ENCODE measurements at regions not wholly inside any gene's neighbourhood (a gene's known extent, or its start where the extent isn't known, plus 50 kb on each side); places are given as distances from the start of the nearest gene placed in this dataset.
"Not testable (repeated sequence)": the region's sequence is repeated elsewhere in the genome, so short reads cannot be mapped to it uniquely, and the experiment has no call there.

GRCh38 chr18:75879196-75879595, 451.7 kb upstream of the SMIM21 start:
- no peak for DNase-seq (ENCODE audit: low read depth)
- no peak overlapping the region for H3K4me3 ChIP-seq (ENCODE audit: low read depth, low read length)

- no peak for DNase-seq (ENCODE audit: low read depth)
- H3K4me3 ChIP-seq (ENCODE audit: low read depth, low read length), result no peak overlapping the region
These were observed 448.1 kb upstream of the SMIM21 start for GRCh38 chr18:75875559-75875958.

DNA sequence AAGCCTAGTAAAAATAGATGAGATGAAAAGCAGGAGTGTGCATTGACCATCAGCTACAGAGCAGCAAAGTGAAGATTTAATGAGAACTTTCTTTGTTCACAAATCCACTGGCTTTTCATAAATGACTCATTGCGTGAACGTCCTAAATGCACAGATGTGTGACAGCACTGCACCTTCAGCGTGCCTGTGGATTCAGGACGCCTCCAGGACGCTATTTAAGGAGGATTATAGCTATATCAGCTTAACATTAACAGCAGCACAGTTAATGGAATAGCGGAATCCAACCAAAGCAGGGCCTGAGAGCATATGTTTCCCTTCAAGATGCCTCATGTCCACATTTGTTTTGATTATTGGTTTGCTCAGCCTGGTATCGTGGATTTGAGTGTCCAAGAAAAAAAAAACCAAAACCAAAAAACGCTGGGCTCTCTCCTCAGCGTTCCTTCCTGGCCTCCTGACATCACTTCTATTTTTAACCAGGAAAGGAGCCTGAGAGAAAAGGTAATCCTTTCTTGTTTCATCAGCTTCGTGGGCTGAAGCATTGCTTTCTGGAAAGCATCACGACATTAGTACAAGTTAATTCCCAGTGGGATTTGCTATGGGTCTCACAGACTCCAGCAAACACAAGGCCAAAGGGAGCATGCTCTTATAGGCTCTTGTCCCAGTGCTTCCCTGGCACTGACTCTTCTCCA, 447.0 kb upstream of the SMIM21 start:
- DNase-seq (ENCODE audit: low read depth), result no peak
- H3K4me3 ChIP-seq (ENCODE audit: low read depth, low read length), result no peak overlapping the region

- no peak for DNase-seq (ENCODE audit: low read depth)
- H3K4me3 ChIP-seq (ENCODE audit: low read depth, low read length), result no peak overlapping the region
These were observed 444.1 kb upstream of the SMIM21 start for GRCh38 chr18:75871596-75871995.

DNA sequence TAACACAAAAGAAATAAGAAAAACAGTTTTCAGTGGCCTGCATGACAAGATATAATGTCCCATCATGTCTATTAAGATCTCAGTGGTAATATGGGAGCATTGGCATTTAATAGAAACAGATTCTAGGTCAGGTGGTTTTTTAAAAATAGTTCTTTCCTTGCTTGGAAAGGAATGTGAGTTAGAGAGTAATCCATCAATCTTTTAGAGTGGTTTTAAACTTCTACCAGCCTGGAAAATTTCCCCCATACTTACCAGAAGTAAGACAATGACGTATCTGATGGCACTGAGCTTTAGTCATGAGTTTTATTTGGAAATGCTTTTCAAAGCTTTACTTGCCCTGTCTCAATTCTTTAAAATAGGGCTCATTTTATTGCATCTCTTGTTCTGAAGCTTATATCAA, 441.7 kb upstream of the SMIM21 start:
- no peak for DNase-seq (ENCODE audit: low read depth)
- no peak overlapping the region for H3K4me3 ChIP-seq (ENCODE audit: low read depth, low read length)

DNA sequence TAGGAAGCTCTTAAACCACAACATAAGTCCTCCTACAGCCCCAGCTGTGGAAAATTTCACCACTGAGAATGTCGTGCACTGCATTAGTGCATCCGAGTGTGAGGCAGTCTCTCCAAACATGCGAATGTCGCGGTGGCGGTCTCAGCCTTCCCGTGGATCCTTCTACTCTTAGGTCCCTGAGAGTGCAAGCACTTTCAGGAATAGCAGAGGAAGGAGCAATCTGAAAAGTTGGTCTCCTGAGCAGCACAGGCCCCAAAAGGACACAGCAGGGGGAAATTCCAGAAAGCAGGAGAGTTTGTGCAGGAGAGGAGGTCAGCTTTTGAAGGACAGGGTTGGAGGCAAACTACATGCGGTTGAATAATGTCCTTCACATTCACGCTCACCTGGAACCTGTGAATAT, 440.5 kb upstream of the SMIM21 start:
- DNase-seq (ENCODE audit: low read depth), result no peak
- H3K4me3 ChIP-seq (ENCODE audit: low read depth, low read length), result no peak overlapping the region

DNA sequence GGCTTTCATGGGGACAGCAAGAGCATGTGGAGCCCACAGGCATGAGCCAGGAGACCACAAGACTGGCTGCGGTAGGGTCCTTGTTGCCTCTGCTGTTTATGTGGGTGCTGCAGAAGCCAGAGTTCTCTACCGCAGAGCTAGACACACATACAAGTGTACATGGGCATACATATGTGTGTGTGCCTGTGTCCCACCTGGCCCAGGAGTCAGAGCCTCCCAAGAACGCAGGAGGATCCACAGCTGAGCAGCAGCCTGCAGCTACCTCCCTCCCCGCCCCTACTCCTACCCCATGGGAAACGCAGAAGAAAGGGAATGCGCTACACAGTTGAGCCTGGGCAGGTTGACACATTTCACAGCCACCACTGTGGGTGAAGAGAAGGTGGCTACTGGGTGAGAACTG, 438.1 kb upstream of the SMIM21 start:
- DNase-seq (ENCODE audit: low read depth), result no peak
- H3K4me3 ChIP-seq (ENCODE audit: low read depth, low read length), result no peak overlapping the region

DNA sequence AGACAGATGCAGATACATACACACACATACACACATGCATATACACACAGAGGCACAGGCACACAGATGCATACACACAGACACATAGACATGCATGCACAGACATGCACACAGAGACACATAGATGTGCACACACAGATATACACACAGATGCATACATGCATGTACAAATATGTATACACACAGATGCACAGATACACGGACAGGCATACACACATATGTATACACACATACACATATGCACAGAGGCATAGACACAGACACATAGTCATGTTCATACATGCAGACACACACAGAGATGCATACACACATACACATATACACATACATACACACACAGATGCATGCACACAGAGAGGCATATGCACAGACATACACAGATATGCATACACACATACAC, 437.3 kb upstream of the SMIM21 start:
- no peak overlapping the region for H3K4me3 ChIP-seq (ENCODE audit: low read depth, low read length)
- no peak for DNase-seq (ENCODE audit: low read depth)

DNA sequence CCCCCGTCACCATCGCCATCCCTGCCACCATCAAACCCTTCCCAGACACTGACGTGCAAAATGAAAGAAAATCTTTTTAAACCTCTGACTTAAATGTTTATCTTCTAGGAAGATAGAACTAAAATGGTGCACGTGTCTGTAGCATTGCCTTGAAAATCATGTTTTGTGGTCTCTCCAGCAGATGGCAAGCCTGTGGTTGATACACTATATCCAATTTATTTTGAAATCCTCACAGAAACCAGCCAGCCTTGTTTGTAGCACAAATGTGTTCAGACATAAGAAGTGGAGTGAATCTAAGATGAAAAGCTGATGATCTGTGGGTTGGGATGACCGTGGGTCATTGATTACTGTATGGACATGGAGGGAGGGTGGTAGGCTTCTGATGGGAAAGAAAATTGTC, 436.2 kb upstream of the SMIM21 start:
- DNase-seq (ENCODE audit: low read depth), result no peak
- H3K4me3 ChIP-seq (ENCODE audit: low read depth, low read length), result no peak overlapping the region

- DNase-seq (ENCODE audit: low read depth), result no peak
- no peak overlapping the region for H3K4me3 ChIP-seq (ENCODE audit: low read depth, low read length)
These were observed 435.0 kb upstream of the SMIM21 start for GRCh38 chr18:75862458-75862857.

DNA sequence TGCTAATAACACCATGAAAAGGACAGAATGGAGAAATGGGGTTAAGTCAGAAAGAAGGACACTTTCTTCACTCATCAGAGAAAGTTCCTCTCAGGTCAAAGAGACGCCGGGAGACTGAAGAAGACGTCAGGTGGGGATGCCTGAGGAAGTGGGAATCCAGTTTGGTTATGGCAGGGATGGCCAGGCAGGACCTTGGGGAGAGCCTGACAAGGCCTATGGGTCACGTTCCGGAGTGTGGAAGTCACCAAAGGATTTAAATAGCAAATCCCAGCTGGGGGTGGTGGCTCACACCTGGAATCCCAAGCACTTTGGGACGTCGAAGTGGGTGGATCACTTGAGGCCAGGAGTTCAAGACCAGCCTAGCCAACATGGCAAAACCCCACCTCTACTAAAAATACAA, 432.7 kb upstream of the SMIM21 start:
- no peak for DNase-seq (ENCODE audit: low read depth)
- no peak overlapping the region for H3K4me3 ChIP-seq (ENCODE audit: low read depth, low read length)

- H3K4me3 ChIP-seq (ENCODE audit: low read depth, low read length), result no peak overlapping the region
- no peak for DNase-seq (ENCODE audit: low read depth)
These were observed 432.0 kb upstream of the SMIM21 start for GRCh38 chr18:75859533-75859932.

DNA sequence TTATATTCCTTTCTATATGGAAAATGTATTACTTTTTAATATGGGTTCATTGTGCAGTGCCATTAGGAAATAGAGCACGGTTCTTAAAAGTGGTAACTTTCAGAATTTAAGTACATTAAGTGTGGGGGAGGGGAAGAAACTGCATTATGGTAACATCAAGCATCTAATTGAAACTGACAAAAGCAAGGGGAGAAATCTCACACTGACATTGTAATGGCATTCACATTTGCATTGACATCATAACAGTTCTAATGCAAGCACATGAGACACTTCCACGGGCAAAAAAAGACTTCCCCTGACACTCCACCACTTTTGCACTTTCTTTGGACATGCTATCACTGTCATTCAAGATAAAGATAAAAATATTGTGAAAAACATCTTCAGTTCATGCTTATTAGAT, 431.3 kb upstream of the SMIM21 start:
- no peak for DNase-seq (ENCODE audit: low read depth)
- H3K4me3 ChIP-seq (ENCODE audit: low read depth, low read length), result no peak overlapping the region

- no peak overlapping the region for H3K4me3 ChIP-seq (ENCODE audit: low read depth, low read length)
- DNase-seq (ENCODE audit: low read depth), result no peak
These were observed 430.1 kb upstream of the SMIM21 start for GRCh38 chr18:75857558-75857957.

GRCh38 chr18:75854808-75855207, 427.3 kb upstream of the SMIM21 start:
- DNase-seq (ENCODE audit: low read depth), result no peak
- H3K4me3 ChIP-seq (ENCODE audit: low read depth, low read length), result no peak overlapping the region

- H3K4me3 ChIP-seq (ENCODE audit: low read depth, low read length), result no peak overlapping the region
- no peak for DNase-seq (ENCODE audit: low read depth)
These were observed 426.7 kb upstream of the SMIM21 start for GRCh38 chr18:75854174-75854573.

DNA sequence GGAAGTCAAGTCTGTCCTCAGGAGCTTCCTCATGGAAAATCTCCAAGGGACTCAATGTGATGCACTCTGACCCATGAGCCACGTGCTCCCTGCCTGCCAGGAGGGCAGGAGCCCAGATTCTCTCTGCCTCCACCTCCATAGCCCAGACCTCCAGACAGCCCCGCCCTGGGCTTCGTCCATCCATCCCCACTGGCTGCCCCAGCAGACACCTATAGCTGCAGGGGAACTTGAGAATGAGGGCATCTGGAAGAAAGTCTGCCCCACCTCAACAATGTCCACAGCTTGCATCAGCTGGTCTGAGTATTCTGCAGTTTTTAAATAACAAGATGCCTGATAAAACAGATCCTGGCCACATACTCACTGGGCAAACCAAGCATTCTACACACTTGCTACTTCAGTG, 418.8 kb upstream of the SMIM21 start:
- DNase-seq (ENCODE audit: low read depth), result no peak
- H3K4me3 ChIP-seq (ENCODE audit: low read depth, low read length), result no peak overlapping the region

DNA sequence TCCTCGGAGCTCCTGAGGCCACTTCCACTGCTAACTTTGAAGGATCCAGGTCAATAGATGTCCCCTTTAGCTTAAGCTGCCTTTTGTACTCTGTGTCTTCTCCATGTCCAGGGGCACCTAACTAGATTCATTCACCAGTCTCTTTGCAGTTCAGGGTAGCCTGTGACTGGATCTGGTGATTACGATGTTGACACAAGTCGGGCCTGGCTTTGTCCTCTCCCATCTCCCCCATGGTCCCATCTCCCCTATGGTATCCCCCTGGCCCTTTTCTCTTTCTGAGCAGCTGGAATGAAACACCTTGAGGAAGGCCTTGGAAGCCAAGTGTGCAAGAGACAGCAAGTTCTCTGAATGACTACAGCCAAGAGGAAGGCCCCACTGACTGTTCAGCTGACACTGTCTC, 417.9 kb upstream of the SMIM21 start:
- no peak for DNase-seq (ENCODE audit: low read depth)
- H3K4me3 ChIP-seq (ENCODE audit: low read depth, low read length), result no peak overlapping the region

GRCh38 chr18:75844146-75844545, 416.6 kb upstream of the SMIM21 start:
- H3K4me3 ChIP-seq (ENCODE audit: low read depth, low read length), result no peak overlapping the region
- no peak for DNase-seq (ENCODE audit: low read depth)

- DNase-seq (ENCODE audit: low read depth), result no peak
- no peak overlapping the region for H3K4me3 ChIP-seq (ENCODE audit: low read depth, low read length)
These were observed 412.6 kb upstream of the SMIM21 start for GRCh38 chr18:75840131-75840530.

GRCh38 chr18:75839686-75840085, 412.2 kb upstream of the SMIM21 start:
- not testable (repeated sequence) for H3K4me3 ChIP-seq (ENCODE audit: low read depth, low read length); DNase-seq (ENCODE audit: low read depth)

- DNase-seq (ENCODE audit: low read depth), result no peak
- no peak overlapping the region for H3K4me3 ChIP-seq (ENCODE audit: low read depth, low read length)
These were observed 411.5 kb upstream of the SMIM21 start for GRCh38 chr18:75839041-75839440.
